ENCODE measurements at regions not wholly inside any gene's neighbourhood (a gene's known extent, or its start where the extent isn't known, plus 50 kb on each side); places are given as distances from the start of the nearest gene placed in this dataset.

DNA sequence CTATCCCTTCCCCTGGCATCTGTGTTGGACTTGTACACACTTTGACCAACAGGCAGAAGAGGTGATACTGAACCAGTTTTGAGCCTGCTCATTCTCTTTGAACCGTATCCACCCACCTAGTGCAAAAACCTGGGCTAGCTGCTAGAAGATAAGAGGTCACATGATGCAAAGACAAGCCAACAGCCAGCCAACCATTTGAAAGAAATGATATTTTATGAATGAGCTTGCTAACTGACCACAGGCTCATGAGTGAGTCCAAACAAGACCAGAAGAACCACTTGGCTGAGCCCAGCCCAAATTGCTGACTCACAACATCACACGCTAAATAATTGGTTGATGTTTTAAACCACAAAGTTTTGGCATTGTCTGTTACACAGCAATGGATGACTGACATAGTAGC is 74.0 kb upstream of the CTNNB1 start (continued):
- TF ChIP-seq ZNF280B (CRISPR knock-in tag; IDR thresholded peaks at IDR 0.05) (no peak), NFE2L1 (tag; IDR thresholded peaks at IDR 0.05; ENCODE audit: borderline replicate concordance, low read depth) (peak; percentile 20; the same call in 1 of the 2 replicates), SRSF1 (IDR thresholded peaks at IDR 0.05; ENCODE audit: low read depth, low read length) (no peak), NKRF (IDR thresholded peaks at IDR 0.05; ENCODE audit: borderline replicate concordance) (no peak), CSDE1 (IDR thresholded peaks at IDR 0.05) (no peak), STAT5B (CRISPR knock-in tag; IDR thresholded peaks at IDR 0.05) (no peak), SAFB2 (IDR thresholded peaks at IDR 0.05; ENCODE audit: borderline replicate concordance, low read depth, low read length, severe bottlenecking) (no peak), ZNF79 (CRISPR knock-in tag; IDR thresholded peaks at IDR 0.05; ENCODE audit: low read depth) (no peak), HNRNPLL (IDR thresholded peaks at IDR 0.05; ENCODE audit: low read depth, low read length, poor library complexity, severe bottlenecking) (no peak), AFF4 (CRISPR knock-in tag; IDR thresholded peaks at IDR 0.05) (no peak), POLR3A (IDR thresholded peaks at IDR 0.05; ENCODE audit: borderline replicate concordance, extremely low read depth, insufficient read depth, insufficient read length) (no peak), FOSL1 (tag; conservative IDR thresholded peaks at IDR 0.05) (peak; percentile 61), TCF7 (IDR thresholded peaks at IDR 0.05; ENCODE audit: borderline replicate concordance) (no peak), CHD2 (IDR thresholded peaks at IDR 0.05; ENCODE audit: low read depth, low read length) (no peak), MAFK (IDR thresholded peaks at IDR 0.05; ENCODE audit: low read length) (0 out of 2 replicates have a peak, but pooled peaks have one; percentile 9), RAD51 (IDR thresholded peaks at IDR 0.05; ENCODE audit: borderline replicate concordance, low read depth) (peak; percentile 74; the same call in 1 of the 2 replicates), ZNF140 (CRISPR knock-in tag; IDR thresholded peaks at IDR 0.05) (no peak), POLR2G (IDR thresholded peaks at IDR 0.05; ENCODE audit: low read depth, low read length) (no peak), ARHGAP35 (IDR thresholded peaks at IDR 0.05; ENCODE audit: partially characterized antibody) (no peak), NR2C1 (IDR thresholded peaks at IDR 0.05) (no peak), NR2C1 (tag; IDR thresholded peaks at IDR 0.05) (peak; percentile 44; the same call in 1 of the 2 replicates)
- TF ChIP-seq, protein P1, sequence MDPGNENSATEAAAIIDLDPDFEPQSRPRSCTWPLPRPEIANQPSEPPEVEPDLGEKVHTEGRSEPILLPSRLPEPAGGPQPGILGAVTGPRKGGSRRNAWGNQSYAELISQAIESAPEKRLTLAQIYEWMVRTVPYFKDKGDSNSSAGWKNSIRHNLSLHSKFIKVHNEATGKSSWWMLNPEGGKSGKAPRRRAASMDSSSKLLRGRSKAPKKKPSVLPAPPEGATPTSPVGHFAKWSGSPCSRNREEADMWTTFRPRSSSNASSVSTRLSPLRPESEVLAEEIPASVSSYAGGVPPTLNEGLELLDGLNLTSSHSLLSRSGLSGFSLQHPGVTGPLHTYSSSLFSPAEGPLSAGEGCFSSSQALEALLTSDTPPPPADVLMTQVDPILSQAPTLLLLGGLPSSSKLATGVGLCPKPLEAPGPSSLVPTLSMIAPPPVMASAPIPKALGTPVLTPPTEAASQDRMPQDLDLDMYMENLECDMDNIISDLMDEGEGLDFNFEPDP (CRISPR knock-in tag; IDR thresholded peaks at IDR 0.05) = no peak
